Naive thymus-derived CD8-positive, alpha-beta T cell (primary cell): ENCODE measurements at regions not wholly inside any gene's neighbourhood (a gene's known extent, or its start where the extent isn't known, plus 50 kb on each side); places are given as distances from the start of the nearest gene placed in this dataset.
"Not testable (repeated sequence)": the region's sequence is repeated elsewhere in the genome, so short reads cannot be mapped to it uniquely, and the experiment has no call there.

Source experiments
- ATAC-seq, 2 donors: fragments of 150-1000 bp; cut with Tn5 transposase in 1 of 2; sonication (Bioruptor Pico), chemical (Tn5 transposase) in 1 of 2; 1 replicate in 1 of 2; 2 replicates in 1 of 2; pipeline ENCODE4 v1.10.0; 2021; ENCODE audit warnings: mild to moderate bottlenecking in 2 of 2, moderate library complexity in 2 of 2
- POLR2A ChIA-PET: fragments of 350-600 bp; sonication (Branson Sonifier 250); formaldehyde crosslinking; loops from one replicate; lab custom pipeline; 2021; ENCODE audit warnings: antibody characterized with exemption; lab: Charles Lee
- DNase-seq, 10 donors: peaks; one replicate each; pipeline versions ENCODE4 v3.0.0 to v3.0.0-alpha.2; 2020 to 2022
- H3K27ac Mint-ChIP-seq, 10 donors: one replicate each; pipeline ENCODE4 v1.8.0; 2020 to 2022; ENCODE audit warnings: mild to moderate bottlenecking in 10 of 10, mixed read lengths in 10 of 10, moderate library complexity in 4 of 10, inconsistent platforms in 1 of 10
- H3K27me3 Mint-ChIP-seq, 5 donors: one replicate each; pipeline ENCODE4 v1.8.0; 2021 to 2022; ENCODE audit warnings: mixed read lengths in 5 of 5
- H3K36me3 Mint-ChIP-seq, 3 donors: one replicate each; pipeline ENCODE4 v1.8.0; 2020 to 2022; ENCODE audit warnings: mixed read lengths in 3 of 3, mild to moderate bottlenecking in 2 of 3, inconsistent platforms in 1 of 3
- H3K4me1 Mint-ChIP-seq, 4 donors: one replicate each; pipeline ENCODE4 v1.8.0; 2021 to 2022; ENCODE audit warnings: mixed read lengths in 4 of 4
- H3K4me3 Mint-ChIP-seq, 10 donors: one replicate each; pipeline ENCODE4 v1.8.0; 2020 to 2022; ENCODE audit warnings: mild to moderate bottlenecking in 10 of 10, mixed read lengths in 10 of 10, moderate library complexity in 6 of 10, inconsistent platforms in 1 of 10
- H3K9me3 Mint-ChIP-seq, 9 donors: one replicate each; pipeline ENCODE4 v1.8.0; 2020 to 2022; ENCODE audit warnings: mixed read lengths in 9 of 9, mild to moderate bottlenecking in 3 of 9, inconsistent platforms in 1 of 9, moderate library complexity in 1 of 9

- H3K36me3 Mint-ChIP-seq, ATAC-seq, H3K9me3 Mint-ChIP-seq, H3K4me1 Mint-ChIP-seq, H3K4me3 Mint-ChIP-seq, POLR2A ChIA-PET, DNase-seq, H3K27me3 Mint-ChIP-seq: not testable (repeated sequence)
- H3K27ac Mint-ChIP-seq, result peak overlapping the region in 1 of 10 donors; percentile 3
Observed at GRCh38 chr16:15307184-15307583, 70.9 kb downstream of the NPIPA5 start.

- POLR2A ChIA-PET, H3K4me3 Mint-ChIP-seq, H3K36me3 Mint-ChIP-seq, DNase-seq, ATAC-seq, H3K9me3 Mint-ChIP-seq, H3K27ac Mint-ChIP-seq, H3K27me3 Mint-ChIP-seq, H3K4me1 Mint-ChIP-seq: not testable (repeated sequence)
Observed at GRCh38 chr16:15305889-15306288, 72.2 kb downstream of the NPIPA5 start.

- H3K4me1 Mint-ChIP-seq, H3K4me3 Mint-ChIP-seq, H3K27me3 Mint-ChIP-seq, DNase-seq, H3K36me3 Mint-ChIP-seq, ATAC-seq, H3K9me3 Mint-ChIP-seq, H3K27ac Mint-ChIP-seq, POLR2A ChIA-PET: not testable (repeated sequence)
Observed at GRCh38 chr16:15303667-15304324, 74.3 kb downstream of the NPIPA5 start.

GRCh38 chr16:15297104-15297503, 81.0 kb downstream of the NPIPA5 start:
- DNase-seq, H3K27ac Mint-ChIP-seq, H3K4me1 Mint-ChIP-seq, POLR2A ChIA-PET, H3K4me3 Mint-ChIP-seq, H3K36me3 Mint-ChIP-seq, H3K9me3 Mint-ChIP-seq, ATAC-seq, H3K27me3 Mint-ChIP-seq: not testable (repeated sequence)

GRCh38 chr16:15274796-15275195, 103.3 kb downstream of the NPIPA5 start:
- H3K9me3 Mint-ChIP-seq, H3K4me1 Mint-ChIP-seq, POLR2A ChIA-PET, DNase-seq, ATAC-seq, H3K36me3 Mint-ChIP-seq, H3K27ac Mint-ChIP-seq, H3K27me3 Mint-ChIP-seq, H3K4me3 Mint-ChIP-seq: not testable (repeated sequence)

GRCh38 chr16:15273964-15274363, 104.1 kb downstream of the NPIPA5 start:
- H3K36me3 Mint-ChIP-seq, DNase-seq, H3K27me3 Mint-ChIP-seq, H3K27ac Mint-ChIP-seq, ATAC-seq, H3K4me1 Mint-ChIP-seq, POLR2A ChIA-PET, H3K4me3 Mint-ChIP-seq, H3K9me3 Mint-ChIP-seq: not testable (repeated sequence)

GRCh38 chr16:15266941-15267340, 111.2 kb downstream of the NPIPA5 start:
- ATAC-seq, DNase-seq, H3K36me3 Mint-ChIP-seq, POLR2A ChIA-PET, H3K9me3 Mint-ChIP-seq, H3K4me3 Mint-ChIP-seq, H3K4me1 Mint-ChIP-seq, H3K27ac Mint-ChIP-seq: not testable (repeated sequence)
- H3K27me3 Mint-ChIP-seq, result peaks cover 0 to 14% (median 2%) of the 10 kb centered on the region in 5 donors

- H3K27me3 Mint-ChIP-seq, DNase-seq, ATAC-seq, H3K4me1 Mint-ChIP-seq, POLR2A ChIA-PET, H3K9me3 Mint-ChIP-seq, H3K36me3 Mint-ChIP-seq, H3K4me3 Mint-ChIP-seq, H3K27ac Mint-ChIP-seq: not testable (repeated sequence)
Observed at GRCh38 chr16:15262212-15262611, 115.9 kb downstream of the NPIPA5 start.

- H3K27ac Mint-ChIP-seq, H3K9me3 Mint-ChIP-seq, H3K4me1 Mint-ChIP-seq, DNase-seq, H3K36me3 Mint-ChIP-seq, POLR2A ChIA-PET, ATAC-seq, H3K27me3 Mint-ChIP-seq, H3K4me3 Mint-ChIP-seq: not testable (repeated sequence)
Observed at GRCh38 chr16:15247971-15248370, 130.1 kb downstream of the NPIPA5 start.

- H3K4me3 Mint-ChIP-seq, H3K4me1 Mint-ChIP-seq, POLR2A ChIA-PET, H3K9me3 Mint-ChIP-seq, H3K27ac Mint-ChIP-seq, DNase-seq, ATAC-seq, H3K36me3 Mint-ChIP-seq, H3K27me3 Mint-ChIP-seq: not testable (repeated sequence)
Observed at GRCh38 chr16:15236674-15237323, 141.3 kb downstream of the NPIPA5 start.

GRCh38 chr16:15235140-15235539, 141.1 kb upstream of the RRN3 start:
- H3K27me3 Mint-ChIP-seq, DNase-seq, H3K9me3 Mint-ChIP-seq, H3K36me3 Mint-ChIP-seq, H3K4me3 Mint-ChIP-seq, POLR2A ChIA-PET, H3K27ac Mint-ChIP-seq, ATAC-seq, H3K4me1 Mint-ChIP-seq: not testable (repeated sequence)

- DNase-seq, H3K27me3 Mint-ChIP-seq, H3K36me3 Mint-ChIP-seq, POLR2A ChIA-PET, ATAC-seq, H3K4me3 Mint-ChIP-seq, H3K27ac Mint-ChIP-seq, H3K9me3 Mint-ChIP-seq, H3K4me1 Mint-ChIP-seq: not testable (repeated sequence)
Observed at GRCh38 chr16:15234702-15235101, 140.6 kb upstream of the RRN3 start.

- H3K36me3 Mint-ChIP-seq, H3K27ac Mint-ChIP-seq, H3K4me1 Mint-ChIP-seq, ATAC-seq, H3K9me3 Mint-ChIP-seq, POLR2A ChIA-PET, DNase-seq, H3K27me3 Mint-ChIP-seq, H3K4me3 Mint-ChIP-seq: not testable (repeated sequence)
Observed at GRCh38 chr16:15230432-15230831, 136.4 kb upstream of the RRN3 start.

GRCh38 chr16:15229661-15230060, 135.6 kb upstream of the RRN3 start:
- H3K9me3 Mint-ChIP-seq, ATAC-seq, DNase-seq, POLR2A ChIA-PET, H3K27me3 Mint-ChIP-seq, H3K4me1 Mint-ChIP-seq, H3K27ac Mint-ChIP-seq, H3K4me3 Mint-ChIP-seq, H3K36me3 Mint-ChIP-seq: not testable (repeated sequence)
